HG03521 (cell line): ENCODE measurements at regions not wholly inside any gene's neighbourhood (a gene's known extent, or its start where the extent isn't known, plus 50 kb on each side); places are given as distances from the start of the nearest gene placed in this dataset.

Experiments used
- ATAC-seq: cut with Tn5 transposase; IDR thresholded peaks from one replicate; pipeline ENCODE4 v1.9.1; 2021; ENCODE audit warnings: mild to moderate bottlenecking, moderate library complexity; ENCODE audit not compliant: unreplicated experiment

GRCh38 chr4:28351102-28351501, 1490.5 kb downstream of the STIM2 start:
- no peak for ATAC-seq

GRCh38 chr4:28351826-28352225, 1491.2 kb downstream of the STIM2 start:
- no peak for ATAC-seq

GRCh38 chr4:28354880-28355656, 1494.4 kb downstream of the STIM2 start:
- no peak for ATAC-seq

DNA sequence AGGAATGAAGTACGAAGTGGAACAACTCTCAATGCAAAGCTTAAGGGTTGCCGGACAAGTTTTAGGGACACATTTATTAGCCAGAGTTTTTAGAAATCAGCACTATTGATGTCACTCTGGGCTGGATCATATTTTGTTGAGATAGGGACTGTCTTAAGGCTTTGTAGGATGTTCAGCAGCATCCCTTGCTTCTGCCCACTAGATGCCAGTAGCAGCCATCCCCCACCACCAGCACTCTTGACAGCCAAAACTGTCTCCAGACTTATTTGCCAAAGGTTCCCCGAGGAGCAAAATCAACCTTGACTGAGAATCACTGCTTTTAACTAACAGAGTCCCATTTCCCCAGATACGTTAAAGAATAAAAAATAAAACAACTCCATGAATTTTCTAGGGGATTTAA, 1497.3 kb downstream of the STIM2 start:
- ATAC-seq = no peak

- no peak for ATAC-seq
Observed at GRCh38 chr4:28358606-28359005, 1498.0 kb downstream of the STIM2 start.

- no peak for ATAC-seq
Observed at GRCh38 chr4:28360681-28361080, 1500.0 kb downstream of the STIM2 start.

- no peak for ATAC-seq
Observed at GRCh38 chr4:28362169-28362568, 1501.5 kb downstream of the STIM2 start.

GRCh38 chr4:28369499-28369898, 1508.9 kb downstream of the STIM2 start:
- no peak for ATAC-seq

DNA sequence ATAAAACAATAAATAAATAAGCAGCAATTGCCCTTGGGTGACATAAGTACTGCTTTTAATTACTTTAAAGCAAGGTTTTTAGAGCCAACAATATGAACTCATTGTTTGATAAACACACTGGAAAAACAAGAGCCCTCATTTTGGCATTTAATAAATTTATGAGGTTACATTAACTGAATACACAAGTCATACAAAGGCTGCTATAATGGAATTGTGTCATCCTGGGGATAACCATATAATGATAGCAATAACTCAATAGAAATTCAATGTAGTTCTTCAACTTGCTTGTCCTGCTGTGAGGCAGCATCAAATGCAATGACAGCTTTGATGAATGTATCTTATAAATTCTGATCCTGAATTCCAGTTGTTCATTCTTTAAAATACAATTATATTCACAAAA, 1512.5 kb downstream of the STIM2 start:
- ATAC-seq = no peak

GRCh38 chr4:28373601-28374000, 1513.0 kb downstream of the STIM2 start:
- ATAC-seq = no peak

GRCh38 chr4:28378109-28378830, 1517.6 kb downstream of the STIM2 start:
- ATAC-seq = no peak

DNA sequence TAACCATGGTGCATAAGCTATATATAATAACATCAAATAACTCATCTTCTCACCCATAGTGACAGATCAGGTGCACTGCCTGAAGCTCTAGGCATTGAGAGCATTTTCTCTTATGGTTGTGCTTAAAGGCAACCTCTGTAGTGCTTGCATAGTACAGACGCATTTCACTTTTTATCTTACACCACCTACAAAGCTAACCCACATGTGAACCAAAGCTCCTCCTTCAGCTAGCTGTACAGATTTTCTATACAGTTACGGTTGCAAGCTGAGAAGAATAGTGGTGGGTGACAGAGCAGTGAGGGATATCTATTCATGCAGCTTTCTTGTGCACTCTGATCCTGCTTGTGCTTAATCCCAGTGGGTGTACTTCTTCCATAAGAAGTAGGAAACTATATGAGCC, 1525.2 kb downstream of the STIM2 start:
- no peak for ATAC-seq

GRCh38 chr4:28386776-28387175, 1526.1 kb downstream of the STIM2 start:
- no peak for ATAC-seq

- no peak for ATAC-seq
Observed at GRCh38 chr4:28388471-28388870, 1527.8 kb downstream of the STIM2 start.

DNA sequence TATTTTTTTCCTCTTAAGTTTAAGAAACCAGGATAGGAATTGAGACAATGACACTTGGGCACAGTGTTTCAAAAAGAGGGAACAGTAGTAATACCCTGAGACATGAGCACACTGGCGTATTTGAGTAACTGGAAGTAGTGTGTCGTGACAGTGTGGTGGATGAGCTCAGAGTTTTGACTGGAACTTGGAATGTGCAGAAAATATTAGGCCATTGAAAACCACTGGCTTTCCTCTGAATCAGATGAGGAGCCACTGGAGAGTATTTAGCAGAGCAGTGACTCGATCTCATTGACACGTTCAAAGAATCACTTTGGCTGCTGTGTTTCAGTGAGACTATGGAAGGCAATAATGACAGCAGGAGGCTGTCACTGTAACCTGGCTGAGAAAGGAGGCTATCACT, 1531.2 kb downstream of the STIM2 start:
- no peak for ATAC-seq

- no peak for ATAC-seq
Observed at GRCh38 chr4:28402751-28403150, 1542.1 kb downstream of the STIM2 start.

GRCh38 chr4:28421221-28421620, 1560.6 kb downstream of the STIM2 start:
- ATAC-seq = no peak

DNA sequence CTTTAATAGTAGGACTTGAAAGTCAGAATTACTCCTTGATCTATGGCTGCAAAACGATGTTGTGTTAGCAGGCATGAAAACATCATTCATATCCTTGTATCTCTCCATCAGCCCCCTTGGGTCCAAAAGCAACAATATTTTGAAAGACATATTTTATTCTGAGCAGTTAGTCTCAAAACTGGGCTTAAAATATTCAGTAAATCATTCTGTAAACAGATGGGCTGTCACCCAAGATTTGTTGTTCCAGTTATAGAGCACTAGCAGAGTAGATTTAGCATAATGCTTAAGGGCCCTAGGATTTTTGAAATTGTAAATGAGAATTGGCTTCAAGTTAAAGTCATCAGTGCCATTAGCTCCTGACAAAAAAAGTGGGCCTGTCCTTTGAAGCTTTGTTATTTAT, 1565.6 kb downstream of the STIM2 start:
- ATAC-seq = no peak

DNA sequence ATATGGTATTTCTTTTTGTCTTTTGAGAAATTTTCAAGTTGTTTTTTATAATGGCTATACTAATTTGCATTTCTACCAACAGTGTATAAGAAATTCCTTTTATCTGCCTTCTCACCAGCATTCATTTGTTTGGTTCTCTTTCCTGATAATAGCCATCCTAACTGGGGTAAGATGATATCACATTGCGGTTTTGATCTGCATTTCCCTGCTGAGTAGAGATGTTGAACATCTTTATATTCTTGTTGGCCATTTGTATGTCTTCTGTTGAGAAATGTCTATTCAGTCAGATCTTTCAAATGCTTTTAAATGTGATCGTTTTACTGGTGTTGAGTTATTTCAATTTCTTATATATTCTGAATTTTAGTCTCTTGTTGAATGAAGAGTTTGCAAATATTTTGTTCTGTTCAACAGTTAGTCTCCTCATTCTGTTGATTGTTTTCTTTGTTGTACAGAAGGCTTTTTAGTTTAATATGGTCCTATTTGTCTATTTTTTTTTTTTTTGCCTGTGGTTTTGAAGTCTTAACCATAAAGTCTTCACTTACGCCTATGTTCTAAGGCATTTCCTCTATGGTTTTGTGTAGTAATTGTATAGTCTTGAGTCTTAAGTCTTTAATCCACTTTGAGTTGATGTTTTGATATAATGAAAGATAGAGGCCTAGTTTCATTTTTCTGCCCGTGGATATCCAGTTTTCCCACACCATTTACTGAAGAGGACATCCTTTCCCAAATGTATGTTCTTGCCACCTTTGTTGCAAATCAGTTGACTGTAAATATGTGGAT, 1566.9 kb downstream of the STIM2 start:
- ATAC-seq = no peak

DNA sequence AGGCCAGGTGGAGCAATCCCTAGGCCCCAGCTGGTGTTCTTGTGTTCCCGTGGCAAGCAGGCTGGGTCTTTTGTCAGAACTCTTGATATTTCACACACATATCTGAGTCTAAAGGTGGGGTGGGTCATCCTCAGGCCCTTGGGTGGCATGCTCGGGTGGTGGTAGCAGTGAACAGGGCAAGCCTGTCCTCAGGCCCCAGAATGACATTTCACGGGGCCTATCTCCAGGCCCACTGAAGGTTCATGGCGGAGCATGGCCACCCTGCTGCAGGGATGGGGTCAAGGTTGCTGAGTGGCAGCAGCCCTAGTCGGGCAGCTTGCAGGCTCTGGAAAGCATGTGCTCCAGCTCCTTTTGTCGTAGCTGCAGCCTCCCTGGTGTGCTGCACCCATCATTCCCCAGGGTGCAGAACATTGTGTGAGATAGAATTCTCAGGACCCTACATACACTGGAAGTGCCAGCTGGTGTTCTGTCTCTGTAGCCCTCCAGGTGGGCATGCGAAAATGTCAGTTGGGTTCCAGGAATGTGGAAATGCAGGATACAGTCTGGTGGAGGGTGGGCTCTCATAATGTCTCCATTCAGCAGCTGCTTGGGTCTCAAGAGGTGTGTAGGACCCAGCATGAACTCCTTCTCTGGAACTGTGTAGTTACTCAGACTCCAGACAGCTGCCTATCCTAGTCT, 1571.8 kb downstream of the STIM2 start:
- ATAC-seq = no peak

- ATAC-seq = no peak
Observed at GRCh38 chr4:28435314-28435713, 1574.7 kb downstream of the STIM2 start.
